Fibroblast of lung (primary cell): ENCODE measurements at regions not wholly inside any gene's neighbourhood (a gene's known extent, or its start where the extent isn't known, plus 50 kb on each side); places are given as distances from the start of the nearest gene placed in this dataset.

Experiments used
- DNase-seq, 2 donors: peaks; one replicate each; pipeline versions ENCODE4 v3.0.0 to v3.0.0-alpha.2; 2010; ENCODE audit warnings: low read depth in 2 of 2
- H2AFZ ChIP-seq: 2 replicates; pipeline ENCODE4 v1.5.1; 2012; ENCODE audit warnings: low read length, control low read depth, inconsistent platforms
- H3K27ac ChIP-seq: 2 replicates; pipeline ENCODE4 v1.5.1; 2011; ENCODE audit warnings: low read length, control low read depth; ENCODE audit not compliant: insufficient read depth
- H3K27me3 ChIP-seq: 2 replicates; pipeline ENCODE4 v1.5.1; 2011; ENCODE audit warnings: mild to moderate bottlenecking, low read length; ENCODE audit not compliant: control insufficient read depth, insufficient read depth
- H3K36me3 ChIP-seq: 2 replicates; pipeline ENCODE4 v1.5.1; 2011; ENCODE audit warnings: low read length; ENCODE audit not compliant: control insufficient read depth, insufficient read depth
- H3K4me1 ChIP-seq: 2 replicates; pipeline ENCODE4 v1.5.1; 2011; ENCODE audit warnings: low read length; ENCODE audit not compliant: control insufficient read depth, insufficient read depth; ENCODE audit errors: extremely low read depth
- H3K4me2 ChIP-seq: 2 replicates; pipeline ENCODE4 v1.5.1; 2011; ENCODE audit warnings: low read length, control low read depth; ENCODE audit not compliant: insufficient read depth; ENCODE audit errors: extremely low read depth
- H3K4me3 ChIP-seq, 4 experiments: fragments of 200-600 bp in 1 of 4; sonication (generic) in 1 of 4; replicated peaks in 1 of 4; 2 replicates each; pipeline ENCODE4 v1.5.1; 2011 to 2016; ENCODE audit warnings: low read length in 4 of 4, low read depth in 3 of 4, mild to moderate bottlenecking in 3 of 4, control low read depth in 2 of 4, inconsistent platforms in 1 of 4, mixed read lengths in 1 of 4; ENCODE audit not compliant: insufficient read depth in 1 of 4; ENCODE audit errors: control extremely low read depth in 1 of 4
- H3K79me2 ChIP-seq: 2 replicates; pipeline ENCODE4 v1.5.1; 2012; ENCODE audit warnings: mild to moderate bottlenecking, low read length, inconsistent platforms; ENCODE audit not compliant: control insufficient read depth, insufficient read depth
- H3K9ac ChIP-seq: 2 replicates; pipeline ENCODE4 v1.5.1; 2011; ENCODE audit warnings: mild to moderate bottlenecking, low read length, control low read depth; ENCODE audit not compliant: insufficient read depth
- H3K9me3 ChIP-seq: 2 replicates; pipeline ENCODE4 v1.5.1; 2012; ENCODE audit warnings: low read depth, low read length; ENCODE audit not compliant: control insufficient read depth, insufficient read depth
- H4K20me1 ChIP-seq: 2 replicates; pipeline ENCODE4 v1.5.1; 2011; ENCODE audit warnings: low read length; ENCODE audit not compliant: control insufficient read depth, insufficient read depth; ENCODE audit errors: extremely low read depth
- EZH2 ChIP-seq: IDR thresholded peaks from 2 replicates; pipeline ENCODE4 v1.5.1; 2012; ENCODE audit warnings: low read length, control low read depth, mild to moderate bottlenecking; ENCODE audit errors: missing control alignments
- TF ChIP-seq, protein P1 (sequence below), 2 donors: IDR thresholded peaks in 1 of 2; conservative IDR thresholded peaks in 1 of 2; 1 replicate in 1 of 2; 2 replicates in 1 of 2; pipeline ENCODE4 v1.5.1; 2011 to 2012; ENCODE audit warnings: low read length in 2 of 2, control low read depth in 1 of 2, inconsistent platforms in 1 of 2, low read depth in 1 of 2, mild to moderate bottlenecking in 1 of 2

DNA sequence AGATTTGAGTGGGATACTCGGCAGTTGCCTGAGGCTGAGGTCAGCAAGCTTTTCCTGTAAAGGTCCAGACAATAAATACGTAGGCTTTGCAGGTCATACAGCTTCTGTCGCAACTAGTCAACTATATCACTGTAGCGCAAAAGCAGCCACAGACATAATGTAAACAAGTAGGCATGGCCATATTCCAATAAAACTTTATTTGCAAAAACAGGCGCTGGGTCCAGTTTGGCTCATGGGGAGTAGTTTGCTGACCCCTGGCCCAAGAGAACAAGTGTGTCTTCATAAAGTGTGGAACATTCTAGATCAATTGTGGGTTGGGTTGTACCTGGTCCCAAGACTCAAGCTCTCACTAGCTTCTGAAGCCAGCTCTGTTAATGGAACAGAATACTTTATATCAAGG, 78.8 kb downstream of the MIS18A start:
- no peak for TF ChIP-seq EZH2
- TF ChIP-seq, protein P1, sequence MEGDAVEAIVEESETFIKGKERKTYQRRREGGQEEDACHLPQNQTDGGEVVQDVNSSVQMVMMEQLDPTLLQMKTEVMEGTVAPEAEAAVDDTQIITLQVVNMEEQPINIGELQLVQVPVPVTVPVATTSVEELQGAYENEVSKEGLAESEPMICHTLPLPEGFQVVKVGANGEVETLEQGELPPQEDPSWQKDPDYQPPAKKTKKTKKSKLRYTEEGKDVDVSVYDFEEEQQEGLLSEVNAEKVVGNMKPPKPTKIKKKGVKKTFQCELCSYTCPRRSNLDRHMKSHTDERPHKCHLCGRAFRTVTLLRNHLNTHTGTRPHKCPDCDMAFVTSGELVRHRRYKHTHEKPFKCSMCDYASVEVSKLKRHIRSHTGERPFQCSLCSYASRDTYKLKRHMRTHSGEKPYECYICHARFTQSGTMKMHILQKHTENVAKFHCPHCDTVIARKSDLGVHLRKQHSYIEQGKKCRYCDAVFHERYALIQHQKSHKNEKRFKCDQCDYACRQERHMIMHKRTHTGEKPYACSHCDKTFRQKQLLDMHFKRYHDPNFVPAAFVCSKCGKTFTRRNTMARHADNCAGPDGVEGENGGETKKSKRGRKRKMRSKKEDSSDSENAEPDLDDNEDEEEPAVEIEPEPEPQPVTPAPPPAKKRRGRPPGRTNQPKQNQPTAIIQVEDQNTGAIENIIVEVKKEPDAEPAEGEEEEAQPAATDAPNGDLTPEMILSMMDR (conservative IDR thresholded peaks at IDR 0.05 in 1 of 2, IDR thresholded peaks at IDR 0.05 in 1 of 2; ENCODE audit: low read depth in 1 of 2, low read length in 2 of 2), result no peak
- Histone ChIP-seq H3K9ac (no peak overlapping the region), H3K27ac (no peak overlapping the region), H3K36me3 (no peaks in the 10 kb centered on the region), H4K20me1 (no peaks in the 10 kb centered on the region), H3K4me1 (no peaks in the 10 kb centered on the region), H3K79me2 (no peaks in the 10 kb centered on the region), H3K27me3 (no peaks in the 10 kb centered on the region), H3K9me3 (no peaks in the 10 kb centered on the region), H3K4me2 (no peak overlapping the region), H3K4me3 (no peak overlapping the region), H2AFZ (no peak overlapping the region)
- no peak for DNase-seq

DNA sequence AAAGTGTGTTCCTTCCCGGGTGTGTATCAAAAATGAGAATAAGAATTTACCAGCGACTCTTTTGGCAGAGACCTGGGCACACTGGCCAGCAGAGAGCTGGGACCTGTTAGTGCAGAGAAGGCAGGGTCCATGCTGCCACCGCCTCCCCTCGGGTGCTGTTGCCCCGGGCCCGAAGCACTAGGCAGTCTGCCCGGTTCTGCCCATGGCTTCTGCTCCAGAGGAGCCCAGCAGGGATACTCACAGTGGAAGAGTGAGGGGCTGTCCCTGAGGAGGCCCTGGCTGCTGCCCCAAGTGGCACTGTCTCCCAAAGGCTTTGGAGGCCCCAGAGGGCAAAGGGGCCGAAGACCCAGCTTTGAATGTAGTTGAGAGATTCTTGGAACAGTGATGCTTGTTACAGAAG, 80.5 kb downstream of the MIS18A start:
- H3K4me3 ChIP-seq, result no peak overlapping the region
- no peaks in the 10 kb centered on the region for H3K4me1 ChIP-seq
- no peak overlapping the region for H3K27ac ChIP-seq
- no peaks in the 10 kb centered on the region for H3K27me3 ChIP-seq
- DNase-seq, result no peak
- no peak overlapping the region for H3K9ac ChIP-seq
- no peak overlapping the region for H3K4me2 ChIP-seq
- no peaks in the 10 kb centered on the region for H3K9me3 ChIP-seq
- no peaks in the 10 kb centered on the region for H3K36me3 ChIP-seq
- H3K79me2 ChIP-seq, result no peaks in the 10 kb centered on the region
- no peak for TF ChIP-seq EZH2
- TF ChIP-seq, protein P1 (conservative IDR thresholded peaks at IDR 0.05 in 1 of 2, IDR thresholded peaks at IDR 0.05 in 1 of 2; ENCODE audit: low read depth in 1 of 2, low read length in 2 of 2), result no peak
- no peak overlapping the region for H2AFZ ChIP-seq
- H4K20me1 ChIP-seq, result no peaks in the 10 kb centered on the region

DNA sequence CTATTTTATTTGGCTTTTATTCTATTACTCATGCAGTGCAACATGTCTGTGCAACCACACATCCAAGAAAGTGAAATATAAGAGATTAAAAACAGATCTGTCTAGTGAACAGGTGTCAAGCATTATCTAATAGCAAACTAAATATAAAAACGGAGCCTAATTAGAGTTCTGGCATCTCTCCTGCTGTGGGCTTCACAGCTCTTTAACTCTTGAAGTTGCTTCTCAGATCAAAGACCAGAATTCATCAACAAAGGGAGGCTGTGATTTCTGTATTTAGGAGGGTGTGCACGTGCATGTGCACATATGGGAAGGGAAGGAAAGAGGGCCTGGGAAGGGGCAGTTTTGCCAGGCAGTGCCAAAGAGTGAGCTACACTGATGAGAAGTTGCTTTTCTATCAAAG, 81.0 kb downstream of the MIS18A start:
- DNase-seq, result no peak
- Histone ChIP-seq H3K4me1 (no peaks in the 10 kb centered on the region), H3K9me3 (no peaks in the 10 kb centered on the region), H3K27me3 (no peaks in the 10 kb centered on the region), H3K4me3 (no peak overlapping the region), H4K20me1 (no peaks in the 10 kb centered on the region), H3K4me2 (no peak overlapping the region), H3K9ac (no peak overlapping the region), H3K79me2 (no peaks in the 10 kb centered on the region), H2AFZ (no peak overlapping the region), H3K27ac (no peak overlapping the region), H3K36me3 (no peaks in the 10 kb centered on the region)
- TF ChIP-seq, protein P1 (conservative IDR thresholded peaks at IDR 0.05 in 1 of 2, IDR thresholded peaks at IDR 0.05 in 1 of 2; ENCODE audit: low read depth in 1 of 2, low read length in 2 of 2), result no peak
- TF ChIP-seq EZH2, result no peak
